GM18499 (cell line): ENCODE measurements at regions not wholly inside any gene's neighbourhood (a gene's known extent, or its start where the extent isn't known, plus 50 kb on each side); places are given as distances from the start of the nearest gene placed in this dataset.

Source experiments
- ATAC-seq: cut with Tn5 transposase; IDR thresholded peaks from one replicate; pipeline ENCODE4 v1.9.1; 2021; ENCODE audit warnings: moderate number of reproducible peaks; ENCODE audit not compliant: insufficient read depth, unreplicated experiment

GRCh38 chr4:28636971-28637370 lies 1776.3 kb downstream of the STIM2 start:
- no peak for ATAC-seq

- no peak for ATAC-seq
These were observed 1779.1 kb downstream of the STIM2 start for GRCh38 chr4:28639747-28640146.

- ATAC-seq = no peak
These were observed 1794.0 kb downstream of the STIM2 start for GRCh38 chr4:28654618-28655017.

- no peak for ATAC-seq
These were observed 1804.7 kb downstream of the STIM2 start for GRCh38 chr4:28665306-28665705.

- no peak for ATAC-seq
These were observed 1814.9 kb downstream of the STIM2 start for GRCh38 chr4:28675582-28675981.

- no peak for ATAC-seq
These were observed 1817.2 kb downstream of the STIM2 start for GRCh38 chr4:28677808-28678207.

GRCh38 chr4:28682847-28683246 lies 1822.2 kb downstream of the STIM2 start:
- no peak for ATAC-seq

- ATAC-seq = no peak
These were observed 1826.0 kb downstream of the STIM2 start for GRCh38 chr4:28686618-28687017.

GRCh38 chr4:28690890-28691289 lies 1830.2 kb downstream of the STIM2 start:
- ATAC-seq = no peak

- ATAC-seq = no peak
These were observed 1841.9 kb downstream of the STIM2 start for GRCh38 chr4:28702571-28702970.

- ATAC-seq = no peak
These were observed 1849.2 kb downstream of the STIM2 start for GRCh38 chr4:28709891-28710290.

GRCh38 chr4:28723371-28723770 lies 1862.7 kb downstream of the STIM2 start:
- no peak for ATAC-seq

- ATAC-seq = no peak
These were observed 1863.6 kb downstream of the STIM2 start for GRCh38 chr4:28724239-28724638.

- no peak for ATAC-seq
These were observed 1869.7 kb downstream of the STIM2 start for GRCh38 chr4:28730304-28730703.

GRCh38 chr4:28744066-28744465 lies 1883.4 kb downstream of the STIM2 start:
- ATAC-seq = no peak

- no peak for ATAC-seq
These were observed 1893.7 kb downstream of the STIM2 start for GRCh38 chr4:28754376-28754775.

- ATAC-seq = no peak
These were observed 1894.4 kb downstream of the STIM2 start for GRCh38 chr4:28755081-28755480.

- ATAC-seq = no peak
These were observed 1898.4 kb downstream of the STIM2 start for GRCh38 chr4:28759064-28759463.

GRCh38 chr4:28760003-28760402 lies 1899.4 kb downstream of the STIM2 start:
- ATAC-seq = no peak

- no peak for ATAC-seq
These were observed 1911.4 kb downstream of the STIM2 start for GRCh38 chr4:28772066-28772465.

GRCh38 chr4:28772788-28773187 lies 1912.1 kb downstream of the STIM2 start:
- ATAC-seq = no peak

- no peak for ATAC-seq
These were observed 1913.7 kb downstream of the STIM2 start for GRCh38 chr4:28774344-28774743.

GRCh38 chr4:28776004-28776403 lies 1915.4 kb downstream of the STIM2 start:
- no peak for ATAC-seq
